MM.1S (cell line): ENCODE measurements at regions not wholly inside any gene's neighbourhood (a gene's known extent, or its start where the extent isn't known, plus 50 kb on each side); places are given as distances from the start of the nearest gene placed in this dataset.

ENCODE experiments used
- DNase-seq: peaks from one replicate; pipeline ENCODE4 v3.0.0-alpha.2; 2015
- H2AFZ ChIP-seq: fragments of 300-600 bp; sonication (generic); 2 replicates; pipeline ENCODE4 v1.6.0; 2016; ENCODE audit warnings: antibody characterized with exemption, low read length
- H3F3A ChIP-seq: fragments of 300-600 bp; sonication (generic); 2 replicates; pipeline ENCODE4 v1.6.1; 2016; ENCODE audit warnings: mild to moderate bottlenecking, antibody characterized with exemption, low read length, moderate library complexity, mixed read lengths; ENCODE audit not compliant: insufficient read depth
- H3K27ac ChIP-seq: fragments of 300-600 bp; sonication (generic); 2 replicates; pipeline ENCODE4 v1.5.1; 2016; ENCODE audit warnings: mild to moderate bottlenecking, low read length
- H3K27me3 ChIP-seq: fragments of 300-600 bp; sonication (generic); replicated peaks from 2 replicates; pipeline ENCODE4 v1.6.0; 2016; ENCODE audit warnings: low read length; ENCODE audit not compliant: insufficient read depth
- H3K36me3 ChIP-seq: fragments of 300-600 bp; sonication (generic); replicated peaks from 2 replicates; pipeline ENCODE4 v1.6.1; 2016; ENCODE audit warnings: mild to moderate bottlenecking, low read length, mixed read lengths; ENCODE audit not compliant: insufficient read depth
- H3K4me1 ChIP-seq: fragments of 300-600 bp; sonication (generic); 2 replicates; pipeline ENCODE4 v1.6.1; 2016; ENCODE audit warnings: low read length, mixed read lengths
- H3K4me2 ChIP-seq: fragments of 300-600 bp; sonication (generic); 2 replicates; pipeline ENCODE4 v1.6.0; 2016; ENCODE audit warnings: low read depth, low read length
- H3K4me3 ChIP-seq: fragments of 300-600 bp; sonication (generic); 2 replicates; pipeline ENCODE4 v1.5.1; 2016; ENCODE audit warnings: low read length, mixed read lengths
- H3K79me2 ChIP-seq: fragments of 300-600 bp; sonication (generic); 2 replicates; pipeline ENCODE4 v1.6.1; 2016; ENCODE audit warnings: mixed run types, low read length, mixed read lengths
- H3K9ac ChIP-seq: fragments of 300-600 bp; sonication (generic); 2 replicates; pipeline ENCODE4 v1.6.1; 2016; ENCODE audit warnings: low read length, mixed read lengths
- H3K9me2 ChIP-seq: fragments of 300-600 bp; sonication (generic); replicated peaks from 2 replicates; pipeline ENCODE4 v1.6.1; 2016; ENCODE audit warnings: mild to moderate bottlenecking, low read length, mixed read lengths; ENCODE audit not compliant: insufficient read depth
- H3K9me3 ChIP-seq: fragments of 300-600 bp; sonication (generic); replicated peaks from 2 replicates; pipeline ENCODE4 v1.6.1; 2016; ENCODE audit warnings: mild to moderate bottlenecking, low read length, mixed read lengths; ENCODE audit not compliant: insufficient read depth
- H4K20me1 ChIP-seq: fragments of 300-600 bp; sonication (generic); 2 replicates; pipeline ENCODE4 v1.6.1; 2016; ENCODE audit warnings: mild to moderate bottlenecking, low read length, moderate library complexity, mixed read lengths; ENCODE audit not compliant: insufficient read depth
- EZH2 ChIP-seq: fragments of 300-600 bp; sonication (generic); optimal IDR thresholded peaks from 2 replicates; pipeline ENCODE3; 2017; ENCODE audit warnings: low read depth, mild to moderate bottlenecking, antibody characterized with exemption, low read length, mixed read lengths
- EZH2phosphoT487 ChIP-seq: fragments of 300-600 bp; sonication (generic); IDR thresholded peaks from 2 replicates; pipeline ENCODE4 v1.6.1; 2018; ENCODE audit warnings: antibody characterized with exemption, low read length
- TF ChIP-seq, protein P1 (sequence below): fragments of 300-600 bp; sonication (generic); IDR thresholded peaks from 2 replicates; pipeline ENCODE4 v1.5.1; 2016; ENCODE audit warnings: antibody characterized with exemption, low read length, mixed read lengths

DNA sequence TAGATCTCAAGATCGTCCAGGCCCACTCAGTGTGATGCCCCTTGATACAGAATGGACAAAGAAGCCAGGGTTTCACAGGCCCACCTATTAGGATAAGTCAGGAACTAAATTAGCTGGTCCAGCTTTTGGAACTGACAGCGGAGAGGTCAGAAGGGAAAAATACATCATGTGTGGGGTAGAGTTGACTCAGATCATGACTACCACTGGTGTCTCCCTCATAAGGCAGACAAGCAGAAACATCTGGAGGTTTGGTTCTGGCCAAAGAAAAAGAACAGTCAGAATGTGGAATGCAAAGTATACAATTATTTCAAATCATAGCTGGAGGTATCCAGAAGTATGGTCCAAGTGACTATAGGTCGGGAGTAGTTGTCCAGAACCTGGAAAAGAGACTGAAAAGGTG lies 621.1 kb upstream of the CELF2 start:
- H3K27me3 ChIP-seq: no peaks in the 10 kb centered on the region
- H3K79me2 ChIP-seq: no peaks in the 10 kb centered on the region
- H3K4me3 ChIP-seq: no peak overlapping the region
- TF ChIP-seq, protein P1, sequence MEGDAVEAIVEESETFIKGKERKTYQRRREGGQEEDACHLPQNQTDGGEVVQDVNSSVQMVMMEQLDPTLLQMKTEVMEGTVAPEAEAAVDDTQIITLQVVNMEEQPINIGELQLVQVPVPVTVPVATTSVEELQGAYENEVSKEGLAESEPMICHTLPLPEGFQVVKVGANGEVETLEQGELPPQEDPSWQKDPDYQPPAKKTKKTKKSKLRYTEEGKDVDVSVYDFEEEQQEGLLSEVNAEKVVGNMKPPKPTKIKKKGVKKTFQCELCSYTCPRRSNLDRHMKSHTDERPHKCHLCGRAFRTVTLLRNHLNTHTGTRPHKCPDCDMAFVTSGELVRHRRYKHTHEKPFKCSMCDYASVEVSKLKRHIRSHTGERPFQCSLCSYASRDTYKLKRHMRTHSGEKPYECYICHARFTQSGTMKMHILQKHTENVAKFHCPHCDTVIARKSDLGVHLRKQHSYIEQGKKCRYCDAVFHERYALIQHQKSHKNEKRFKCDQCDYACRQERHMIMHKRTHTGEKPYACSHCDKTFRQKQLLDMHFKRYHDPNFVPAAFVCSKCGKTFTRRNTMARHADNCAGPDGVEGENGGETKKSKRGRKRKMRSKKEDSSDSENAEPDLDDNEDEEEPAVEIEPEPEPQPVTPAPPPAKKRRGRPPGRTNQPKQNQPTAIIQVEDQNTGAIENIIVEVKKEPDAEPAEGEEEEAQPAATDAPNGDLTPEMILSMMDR: no peak
- TF ChIP-seq EZH2phosphoT487 (no peak), EZH2 (no peak)
- H3K36me3 ChIP-seq: no peaks in the 10 kb centered on the region
- H4K20me1 ChIP-seq: no peaks in the 10 kb centered on the region
- H3K9me3 ChIP-seq: no peaks in the 10 kb centered on the region
- H3K9me2 ChIP-seq: no peaks in the 10 kb centered on the region
- H3F3A ChIP-seq: no peaks in the 10 kb centered on the region
- no peak overlapping the region for H2AFZ ChIP-seq
- no peak for DNase-seq
- H3K27ac ChIP-seq: no peak overlapping the region
- no peaks in the 10 kb centered on the region for H3K4me1 ChIP-seq
- no peak overlapping the region for H3K4me2 ChIP-seq
- H3K9ac ChIP-seq: no peak overlapping the region

DNA sequence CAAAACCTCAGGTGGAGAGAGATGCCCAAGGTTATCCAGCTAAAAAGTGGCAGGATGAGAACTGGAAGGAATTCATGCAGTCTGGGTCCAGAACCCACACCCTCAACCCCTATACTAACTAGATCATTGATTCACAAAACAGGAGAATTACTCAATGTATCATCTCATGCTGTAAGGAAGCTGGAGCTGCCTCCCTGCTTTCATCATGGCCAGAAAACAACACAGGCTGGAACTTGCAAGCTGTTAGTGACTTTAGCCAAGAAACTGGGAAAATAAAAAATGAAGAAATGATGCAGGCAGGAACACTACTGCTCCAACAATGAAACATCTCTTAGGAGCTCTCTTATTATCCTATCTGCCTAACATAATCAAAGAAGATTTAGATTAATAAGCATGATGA lies 619.8 kb upstream of the CELF2 start:
- Histone ChIP-seq H4K20me1 (no peaks in the 10 kb centered on the region), H3K27ac (no peak overlapping the region), H3K27me3 (no peaks in the 10 kb centered on the region), H3F3A (no peaks in the 10 kb centered on the region), H3K79me2 (no peaks in the 10 kb centered on the region), H3K4me1 (no peaks in the 10 kb centered on the region), H3K9me2 (no peaks in the 10 kb centered on the region), H3K4me3 (no peak overlapping the region), H3K9ac (no peak overlapping the region), H3K36me3 (no peaks in the 10 kb centered on the region), H2AFZ (no peak overlapping the region), H3K9me3 (no peaks in the 10 kb centered on the region), H3K4me2 (no peak overlapping the region)
- TF ChIP-seq EZH2phosphoT487 (no peak), EZH2 (no peak)
- TF ChIP-seq, protein P1: no peak
- no peak for DNase-seq

- no peaks in the 10 kb centered on the region for H3K9me2 ChIP-seq
- no peak overlapping the region for H3K4me2 ChIP-seq
- no peak for DNase-seq
- no peaks in the 10 kb centered on the region for H4K20me1 ChIP-seq
- H3K4me3 ChIP-seq: no peak overlapping the region
- no peak overlapping the region for H3K27ac ChIP-seq
- no peak overlapping the region for H3K9ac ChIP-seq
- no peaks in the 10 kb centered on the region for H3K36me3 ChIP-seq
- no peaks in the 10 kb centered on the region for H3K4me1 ChIP-seq
- no peaks in the 10 kb centered on the region for H3K9me3 ChIP-seq
- no peaks in the 10 kb centered on the region for H3F3A ChIP-seq
- no peaks in the 10 kb centered on the region for H3K79me2 ChIP-seq
- TF ChIP-seq EZH2phosphoT487 (no peak), EZH2 (no peak)
- TF ChIP-seq, protein P1: no peak
- no peaks in the 10 kb centered on the region for H3K27me3 ChIP-seq
- H2AFZ ChIP-seq: no peak overlapping the region
Measured at GRCh38 chr10:10403762-10404161, 613.9 kb upstream of the CELF2 start.
